ENCODE measurements at regions not wholly inside any gene's neighbourhood (a gene's known extent, or its start where the extent isn't known, plus 50 kb on each side); places are given as distances from the start of the nearest gene placed in this dataset.
"Not testable (repeated sequence)": the region's sequence is repeated elsewhere in the genome, so short reads cannot be mapped to it uniquely, and the experiment has no call there.

DNA sequence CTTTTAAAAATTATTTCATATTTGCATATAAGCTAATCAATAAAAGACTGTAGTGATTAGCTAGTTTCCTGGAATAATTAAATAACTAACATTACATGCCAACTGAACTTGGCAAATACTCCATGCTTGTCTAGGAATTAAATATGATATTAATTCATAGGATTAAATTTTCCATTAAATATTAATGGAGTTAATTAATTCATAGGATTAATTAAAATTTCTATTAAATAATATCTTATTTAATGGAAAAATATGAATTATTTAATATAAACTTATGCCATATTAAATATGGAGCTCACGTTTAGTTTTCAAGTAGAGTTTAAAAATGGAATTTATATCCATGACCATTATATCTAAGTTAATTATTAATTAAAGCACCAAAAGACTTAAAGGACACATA lies 517.8 kb upstream of the DAB2 start:
- no peaks in the 10 kb centered on the region for H3K4me1 ChIP-seq (ENCODE audit: insufficient read depth, low read length)
- no peaks in the 10 kb centered on the region for H3K36me3 ChIP-seq (ENCODE audit: insufficient read depth, low read length)
- H3K4me3 ChIP-seq (ENCODE audit: low read length), result no peak overlapping the region
- no peaks in the 10 kb centered on the region for H3K9me3 ChIP-seq (ENCODE audit: low read length)
- H3K27me3 ChIP-seq (ENCODE audit: insufficient read depth, low read length), result no peaks in the 10 kb centered on the region
- H2AFZ ChIP-seq (ENCODE audit: low read depth, low read length), result no peak overlapping the region

DNA sequence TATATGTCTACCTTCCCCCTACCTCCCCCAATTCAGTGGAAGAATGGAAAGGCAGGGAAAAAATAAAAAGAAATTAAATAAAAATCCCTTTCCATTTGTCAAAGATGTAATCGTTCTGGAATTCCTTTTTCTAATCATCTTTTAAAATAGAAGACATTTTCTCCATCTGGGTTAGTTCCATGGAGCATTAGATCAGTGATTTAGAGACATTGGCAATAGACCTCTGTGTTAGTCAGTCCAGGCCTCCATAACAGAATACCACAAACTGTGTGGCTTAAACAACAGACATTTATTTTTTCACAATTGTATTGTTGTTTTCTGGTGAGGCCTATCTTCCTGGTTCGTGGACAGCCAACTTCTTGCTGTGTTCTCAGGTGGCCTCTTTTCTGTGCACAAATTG lies 516.6 kb upstream of the DAB2 start:
- H3K36me3 ChIP-seq (ENCODE audit: insufficient read depth, low read length), result no peaks in the 10 kb centered on the region
- H3K27me3 ChIP-seq (ENCODE audit: insufficient read depth, low read length), result no peaks in the 10 kb centered on the region
- no peak overlapping the region for H3K4me3 ChIP-seq (ENCODE audit: low read length)
- H3K4me1 ChIP-seq (ENCODE audit: insufficient read depth, low read length), result no peaks in the 10 kb centered on the region
- H3K9me3 ChIP-seq (ENCODE audit: low read length), result no peaks in the 10 kb centered on the region
- H2AFZ ChIP-seq (ENCODE audit: low read depth, low read length), result no peak overlapping the region

- no peaks in the 10 kb centered on the region for H3K9me3 ChIP-seq (ENCODE audit: low read length)
- no peaks in the 10 kb centered on the region for H3K4me1 ChIP-seq (ENCODE audit: insufficient read depth, low read length)
- H3K36me3 ChIP-seq (ENCODE audit: insufficient read depth, low read length), result no peaks in the 10 kb centered on the region
- H3K4me3 ChIP-seq (ENCODE audit: low read length), result no peak overlapping the region
- no peak overlapping the region for H2AFZ ChIP-seq (ENCODE audit: low read depth, low read length)
- no peaks in the 10 kb centered on the region for H3K27me3 ChIP-seq (ENCODE audit: insufficient read depth, low read length)
These were observed 510.1 kb upstream of the DAB2 start for GRCh38 chr5:39934830-39935229.

GRCh38 chr5:39933061-39933460 lies 508.3 kb upstream of the DAB2 start:
- Histone ChIP-seq H3K9me3 (ENCODE audit: low read length) (no peaks in the 10 kb centered on the region), H2AFZ (ENCODE audit: low read depth, low read length) (no peak overlapping the region), H3K4me1 (ENCODE audit: insufficient read depth, low read length) (no peaks in the 10 kb centered on the region), H3K4me3 (ENCODE audit: low read length) (no peak overlapping the region), H3K36me3 (ENCODE audit: insufficient read depth, low read length) (no peaks in the 10 kb centered on the region), H3K27me3 (ENCODE audit: insufficient read depth, low read length) (no peaks in the 10 kb centered on the region)

GRCh38 chr5:39928709-39929108 lies 503.9 kb upstream of the DAB2 start:
- Histone ChIP-seq H3K4me3 (ENCODE audit: low read length) (no peak overlapping the region), H3K27me3 (ENCODE audit: insufficient read depth, low read length) (no peaks in the 10 kb centered on the region), H3K9me3 (ENCODE audit: low read length) (no peaks in the 10 kb centered on the region), H2AFZ (ENCODE audit: low read depth, low read length) (no peak overlapping the region), H3K36me3 (ENCODE audit: insufficient read depth, low read length) (no peaks in the 10 kb centered on the region), H3K4me1 (ENCODE audit: insufficient read depth, low read length) (no peaks in the 10 kb centered on the region)

GRCh38 chr5:39919876-39920275 lies 495.1 kb upstream of the DAB2 start:
- H3K36me3 ChIP-seq (ENCODE audit: insufficient read depth, low read length), result no peaks in the 10 kb centered on the region
- H3K4me1 ChIP-seq (ENCODE audit: insufficient read depth, low read length), result no peaks in the 10 kb centered on the region
- no peaks in the 10 kb centered on the region for H3K9me3 ChIP-seq (ENCODE audit: low read length)
- H3K4me3 ChIP-seq (ENCODE audit: low read length), result no peak overlapping the region
- no peaks in the 10 kb centered on the region for H3K27me3 ChIP-seq (ENCODE audit: insufficient read depth, low read length)
- no peak overlapping the region for H2AFZ ChIP-seq (ENCODE audit: low read depth, low read length)

DNA sequence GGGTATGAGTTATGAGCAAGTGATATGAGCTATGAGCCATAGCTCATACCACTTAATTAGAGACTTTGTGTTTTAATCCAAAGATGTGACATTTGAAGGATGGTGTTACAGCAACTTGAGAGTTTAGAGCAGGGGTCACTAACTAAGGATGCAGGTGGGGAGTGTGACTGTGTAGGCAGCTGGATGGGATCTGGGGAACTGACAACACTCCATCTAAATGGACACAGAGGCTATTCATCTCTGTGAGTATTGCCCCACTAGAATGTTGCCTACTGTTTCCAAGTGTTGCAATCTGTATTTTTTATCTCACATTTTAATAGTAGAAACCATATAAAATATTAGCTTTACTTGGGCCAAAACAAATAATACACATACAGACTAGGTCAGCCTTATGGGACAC lies 488.1 kb upstream of the DAB2 start:
- H3K9me3 ChIP-seq (ENCODE audit: low read length), result no peaks in the 10 kb centered on the region
- no peak overlapping the region for H2AFZ ChIP-seq (ENCODE audit: low read depth, low read length)
- H3K4me1 ChIP-seq (ENCODE audit: insufficient read depth, low read length), result no peaks in the 10 kb centered on the region
- H3K36me3 ChIP-seq (ENCODE audit: insufficient read depth, low read length), result no peaks in the 10 kb centered on the region
- H3K27me3 ChIP-seq (ENCODE audit: insufficient read depth, low read length), result no peaks in the 10 kb centered on the region
- no peak overlapping the region for H3K4me3 ChIP-seq (ENCODE audit: low read length)

DNA sequence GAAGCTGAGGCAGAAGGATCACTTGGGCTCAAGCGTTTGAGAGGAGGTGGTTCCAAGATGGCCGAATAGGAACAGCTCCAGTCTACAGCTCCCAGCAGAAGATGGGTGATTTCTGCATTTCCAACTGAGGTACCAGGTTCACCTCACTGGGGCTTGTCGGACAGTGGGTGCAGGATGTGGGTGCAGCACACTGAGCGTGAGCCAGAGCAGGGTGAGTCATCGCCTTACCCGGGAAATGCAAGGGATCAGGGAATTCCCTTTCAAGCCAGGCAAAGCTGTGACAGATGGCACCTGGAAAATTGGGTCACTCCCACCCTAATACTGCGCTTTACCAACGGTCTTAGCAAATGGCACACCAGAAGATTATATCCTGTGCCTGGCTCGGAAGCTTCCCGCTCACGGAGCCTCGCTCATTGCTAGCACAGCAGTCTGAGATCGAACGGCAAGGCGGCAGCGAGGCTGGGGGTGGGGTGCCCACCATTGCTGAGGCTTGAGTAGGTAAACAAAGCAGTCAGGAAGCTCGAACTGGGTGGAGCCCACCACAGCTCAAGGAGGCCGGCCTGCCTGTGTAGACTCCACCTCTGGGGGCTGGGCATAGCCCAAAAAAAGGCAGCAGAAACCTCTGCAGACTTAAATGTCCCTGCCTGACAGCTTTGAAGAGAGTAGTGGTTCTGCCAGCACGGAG lies 482.6 kb upstream of the DAB2 start:
- H3K27me3 ChIP-seq (ENCODE audit: insufficient read depth, low read length); H3K9me3 ChIP-seq (ENCODE audit: low read length); H3K36me3 ChIP-seq (ENCODE audit: insufficient read depth, low read length); H3K4me3 ChIP-seq (ENCODE audit: low read length); H2AFZ ChIP-seq (ENCODE audit: low read depth, low read length); H3K4me1 ChIP-seq (ENCODE audit: insufficient read depth, low read length): not testable (repeated sequence)

- no peaks in the 10 kb centered on the region for H3K9me3 ChIP-seq (ENCODE audit: low read length)
- H3K27me3 ChIP-seq (ENCODE audit: insufficient read depth, low read length), result no peaks in the 10 kb centered on the region
- H3K36me3 ChIP-seq (ENCODE audit: insufficient read depth, low read length), result no peaks in the 10 kb centered on the region
- H2AFZ ChIP-seq (ENCODE audit: low read depth, low read length), result no peak overlapping the region
- H3K4me3 ChIP-seq (ENCODE audit: low read length), result no peak overlapping the region
- H3K4me1 ChIP-seq (ENCODE audit: insufficient read depth, low read length), result no peaks in the 10 kb centered on the region
These were observed 481.4 kb upstream of the DAB2 start for GRCh38 chr5:39906146-39906545.

- Histone ChIP-seq H2AFZ (ENCODE audit: low read depth, low read length) (no peak overlapping the region), H3K9me3 (ENCODE audit: low read length) (no peaks in the 10 kb centered on the region), H3K36me3 (ENCODE audit: insufficient read depth, low read length) (no peaks in the 10 kb centered on the region), H3K4me3 (ENCODE audit: low read length) (no peak overlapping the region), H3K27me3 (ENCODE audit: insufficient read depth, low read length) (no peaks in the 10 kb centered on the region), H3K4me1 (ENCODE audit: insufficient read depth, low read length) (no peaks in the 10 kb centered on the region)
These were observed 480.6 kb upstream of the DAB2 start for GRCh38 chr5:39905356-39905755.

DNA sequence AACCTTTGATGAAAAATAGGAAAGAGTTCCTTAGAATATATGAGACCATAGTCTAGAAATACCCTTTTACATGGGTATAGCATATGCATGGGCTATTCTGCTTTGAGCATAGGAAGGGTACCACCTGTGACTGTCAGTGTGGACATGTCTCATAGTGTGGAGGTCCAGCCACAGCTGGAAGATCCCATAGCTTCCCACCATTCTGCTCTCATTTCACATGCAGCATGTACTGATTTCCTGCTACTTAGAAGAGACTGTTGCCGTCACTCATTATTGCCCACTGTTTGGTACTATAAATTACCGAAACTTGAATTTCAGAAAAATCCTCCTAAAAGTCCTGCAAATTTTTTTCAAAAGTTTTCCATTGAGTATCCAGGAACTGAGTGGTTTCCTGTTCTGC lies 477.8 kb upstream of the DAB2 start:
- Histone ChIP-seq H3K4me3 (ENCODE audit: low read length) (no peak overlapping the region), H3K9me3 (ENCODE audit: low read length) (no peaks in the 10 kb centered on the region), H3K4me1 (ENCODE audit: insufficient read depth, low read length) (no peaks in the 10 kb centered on the region), H3K36me3 (ENCODE audit: insufficient read depth, low read length) (no peaks in the 10 kb centered on the region), H3K27me3 (ENCODE audit: insufficient read depth, low read length) (no peaks in the 10 kb centered on the region), H2AFZ (ENCODE audit: low read depth, low read length) (no peak overlapping the region)

- no peaks in the 10 kb centered on the region for H3K36me3 ChIP-seq (ENCODE audit: insufficient read depth, low read length)
- no peaks in the 10 kb centered on the region for H3K9me3 ChIP-seq (ENCODE audit: low read length)
- no peak overlapping the region for H2AFZ ChIP-seq (ENCODE audit: low read depth, low read length)
- H3K4me1 ChIP-seq (ENCODE audit: insufficient read depth, low read length), result no peaks in the 10 kb centered on the region
- no peak overlapping the region for H3K4me3 ChIP-seq (ENCODE audit: low read length)
- no peaks in the 10 kb centered on the region for H3K27me3 ChIP-seq (ENCODE audit: insufficient read depth, low read length)
These were observed 474.0 kb upstream of the DAB2 start for GRCh38 chr5:39898731-39899130.

- Histone ChIP-seq H3K4me1 (ENCODE audit: insufficient read depth, low read length) (no peaks in the 10 kb centered on the region), H2AFZ (ENCODE audit: low read depth, low read length) (no peak overlapping the region), H3K4me3 (ENCODE audit: low read length) (no peak overlapping the region), H3K9me3 (ENCODE audit: low read length) (no peaks in the 10 kb centered on the region), H3K27me3 (ENCODE audit: insufficient read depth, low read length) (no peaks in the 10 kb centered on the region), H3K36me3 (ENCODE audit: insufficient read depth, low read length) (no peaks in the 10 kb centered on the region)
These were observed 471.9 kb upstream of the DAB2 start for GRCh38 chr5:39896706-39897105.

- H3K36me3 ChIP-seq (ENCODE audit: insufficient read depth, low read length), result no peaks in the 10 kb centered on the region
These were observed 471.3 kb upstream of the DAB2 start for GRCh38 chr5:39896104-39896503.

More at GRCh38 chr5:39896104-39896503, 471.3 kb upstream of the DAB2 start:
- Histone ChIP-seq H3K4me1 (ENCODE audit: insufficient read depth, low read length) (no peaks in the 10 kb centered on the region), H3K9me3 (ENCODE audit: low read length) (no peaks in the 10 kb centered on the region), H2AFZ (ENCODE audit: low read depth, low read length) (no peak overlapping the region), H3K27me3 (ENCODE audit: insufficient read depth, low read length) (no peaks in the 10 kb centered on the region), H3K4me3 (ENCODE audit: low read length) (no peak overlapping the region)
